Testis (tissue), 2 donors: ENCODE measurements at regions not wholly inside any gene's neighbourhood (a gene's known extent, or its start where the extent isn't known, plus 50 kb on each side); places are given as distances from the start of the nearest gene placed in this dataset.

Experiments
- POLR2A ChIP-seq: fragments of 450-650 bp; IDR thresholded peaks from one replicate; pipeline ENCODE4 v1.6.1; 2017; ENCODE audit warnings: antibody characterized with exemption, mild to moderate bottlenecking, moderate library complexity
- TF ChIP-seq, protein P1 (sequence below), 3 experiments: fragments of 450-650 bp in 2 of 3; fragments of 200-600 bp in 1 of 3; sonication (generic) in 1 of 3; IDR thresholded peaks; one replicate each; pipeline ENCODE4 v1.5.1; 2016 to 2019; ENCODE audit warnings: antibody characterized with exemption in 3 of 3, mild to moderate bottlenecking in 2 of 3, moderate library complexity in 1 of 3

DNA sequence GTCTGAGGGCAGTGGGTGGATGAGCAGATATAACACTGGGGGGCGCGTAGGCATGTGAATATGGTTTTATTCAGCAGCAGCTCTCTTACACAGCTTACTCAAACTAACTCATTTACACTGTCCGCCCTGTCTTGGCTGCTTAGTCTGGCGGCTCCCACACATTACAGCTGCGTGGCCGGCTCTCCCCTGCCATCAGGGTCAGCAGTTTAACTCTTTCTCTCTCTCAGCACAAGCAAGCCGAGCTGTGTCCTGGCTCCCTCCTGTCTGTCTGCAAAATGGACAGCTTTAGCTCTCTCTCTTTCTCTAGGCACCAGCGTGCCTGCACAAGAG is 1310.1 kb upstream of the RAG2 start:
- TF ChIP-seq, protein P1, sequence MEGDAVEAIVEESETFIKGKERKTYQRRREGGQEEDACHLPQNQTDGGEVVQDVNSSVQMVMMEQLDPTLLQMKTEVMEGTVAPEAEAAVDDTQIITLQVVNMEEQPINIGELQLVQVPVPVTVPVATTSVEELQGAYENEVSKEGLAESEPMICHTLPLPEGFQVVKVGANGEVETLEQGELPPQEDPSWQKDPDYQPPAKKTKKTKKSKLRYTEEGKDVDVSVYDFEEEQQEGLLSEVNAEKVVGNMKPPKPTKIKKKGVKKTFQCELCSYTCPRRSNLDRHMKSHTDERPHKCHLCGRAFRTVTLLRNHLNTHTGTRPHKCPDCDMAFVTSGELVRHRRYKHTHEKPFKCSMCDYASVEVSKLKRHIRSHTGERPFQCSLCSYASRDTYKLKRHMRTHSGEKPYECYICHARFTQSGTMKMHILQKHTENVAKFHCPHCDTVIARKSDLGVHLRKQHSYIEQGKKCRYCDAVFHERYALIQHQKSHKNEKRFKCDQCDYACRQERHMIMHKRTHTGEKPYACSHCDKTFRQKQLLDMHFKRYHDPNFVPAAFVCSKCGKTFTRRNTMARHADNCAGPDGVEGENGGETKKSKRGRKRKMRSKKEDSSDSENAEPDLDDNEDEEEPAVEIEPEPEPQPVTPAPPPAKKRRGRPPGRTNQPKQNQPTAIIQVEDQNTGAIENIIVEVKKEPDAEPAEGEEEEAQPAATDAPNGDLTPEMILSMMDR (IDR thresholded peaks at IDR 0.05), result no peak
- TF ChIP-seq POLR2A, result no peak
